Neuronal stem cell (in vitro differentiated cells): ENCODE measurements at regions not wholly inside any gene's neighbourhood (a gene's known extent, or its start where the extent isn't known, plus 50 kb on each side); places are given as distances from the start of the nearest gene placed in this dataset.

Experiments
- DNase-seq: peaks from one replicate; pipeline ENCODE4 v3.0.0-alpha.2; 2013; ENCODE audit warnings: low spot score
- H2AFZ ChIP-seq: one replicate; pipeline ENCODE4 v1.6.1; 2013; ENCODE audit warnings: mild to moderate bottlenecking, low read length, inconsistent platforms
- H2AK5ac ChIP-seq: 2 replicates; pipeline ENCODE4 v1.6.1; 2013; ENCODE audit warnings: low read depth, mild to moderate bottlenecking, inconsistent platforms, low read length, moderate library complexity, mixed read lengths
- H2BK120ac ChIP-seq: 2 replicates; pipeline ENCODE4 v1.6.1; 2013; ENCODE audit warnings: low read depth, mild to moderate bottlenecking, inconsistent platforms, low read length, moderate library complexity, mixed read lengths
- H2BK12ac ChIP-seq: one replicate; pipeline ENCODE4 v1.6.1; 2013; ENCODE audit warnings: low read length, inconsistent platforms
- H2BK15ac ChIP-seq: 2 replicates; pipeline ENCODE4 v1.6.1; 2013; ENCODE audit warnings: mild to moderate bottlenecking, low read length, inconsistent platforms, mixed read lengths
- H2BK5ac ChIP-seq: one replicate; pipeline ENCODE4 v1.6.1; 2013; ENCODE audit warnings: inconsistent platforms, mild to moderate bottlenecking, low read length, moderate library complexity
- H3K14ac ChIP-seq: one replicate; pipeline ENCODE4 v1.6.1; 2013; ENCODE audit warnings: low read length, inconsistent platforms
- H3K18ac ChIP-seq: 2 replicates; pipeline ENCODE4 v1.6.1; 2013; ENCODE audit warnings: low read length, inconsistent platforms
- H3K23ac ChIP-seq: 2 replicates; pipeline ENCODE4 v1.6.1; 2013; ENCODE audit warnings: low read depth, mild to moderate bottlenecking, mixed read lengths, low read length, inconsistent platforms; ENCODE audit not compliant: poor library complexity
- H3K27ac ChIP-seq: replicated peaks from 3 replicates; pipeline ENCODE4 v1.5.1; 2013; ENCODE audit warnings: low read length, inconsistent platforms
- H3K27me3 ChIP-seq, 3 experiments: 2 replicates each; pipeline ENCODE4 v1.6.1; 2013; ENCODE audit warnings: low read length in 3 of 3, mild to moderate bottlenecking in 2 of 3, inconsistent platforms in 1 of 3, low read depth in 1 of 3, mixed read lengths in 1 of 3, moderate library complexity in 1 of 3; ENCODE audit not compliant: control insufficient read depth in 3 of 3, insufficient read depth in 3 of 3
- H3K36me3 ChIP-seq, 2 donors: replicated peaks in 1 of 2; 2 replicates each; pipeline ENCODE4 v1.6.1; 2013; ENCODE audit warnings: low read length in 2 of 2; ENCODE audit not compliant: control insufficient read depth in 2 of 2, insufficient read depth in 2 of 2
- H3K4ac ChIP-seq: 2 replicates; pipeline ENCODE4 v1.6.1; 2013; ENCODE audit warnings: inconsistent platforms, mild to moderate bottlenecking, low read length, moderate library complexity
- H3K4me1 ChIP-seq, 2 donors: 1 replicate in 1 of 2; 2 replicates in 1 of 2; pipeline ENCODE4 v1.6.1; 2013; ENCODE audit warnings: low read length in 2 of 2, low read depth in 1 of 2; ENCODE audit not compliant: control insufficient read depth in 2 of 2, insufficient read depth in 1 of 2
- H3K4me2 ChIP-seq: one replicate; pipeline ENCODE4 v1.6.1; 2013; ENCODE audit warnings: mild to moderate bottlenecking, low read length, inconsistent platforms; ENCODE audit not compliant: insufficient read depth, poor library complexity, severe bottlenecking
- H3K4me3 ChIP-seq, 2 donors: 2 replicates each; pipeline ENCODE4 v1.5.1; 2013; ENCODE audit warnings: low read length in 2 of 2, mild to moderate bottlenecking in 2 of 2, inconsistent platforms in 1 of 2, moderate library complexity in 1 of 2
- H3K79me1 ChIP-seq: one replicate; pipeline ENCODE4 v1.6.1; 2013; ENCODE audit warnings: low read depth, mild to moderate bottlenecking, inconsistent platforms, low read length, moderate library complexity
- H3K9ac ChIP-seq: one replicate; pipeline ENCODE4 v1.6.1; 2013; ENCODE audit warnings: mild to moderate bottlenecking, low read depth, low read length, inconsistent platforms; ENCODE audit not compliant: poor library complexity
- H3K9me3 ChIP-seq, 2 donors: replicated peaks in 1 of 2; 2 replicates each; pipeline versions ENCODE3 to v1.6.1; 2013; ENCODE audit warnings: low read length in 2 of 2, mild to moderate bottlenecking in 2 of 2, inconsistent platforms in 1 of 2, low read depth in 1 of 2, mixed read lengths in 1 of 2, moderate library complexity in 1 of 2; ENCODE audit not compliant: control insufficient read depth in 2 of 2, insufficient read depth in 1 of 2
- H4K8ac ChIP-seq: one replicate; pipeline ENCODE4 v1.6.1; 2013; ENCODE audit warnings: low read depth, mild to moderate bottlenecking, inconsistent platforms, low read length, moderate library complexity
- H4K91ac ChIP-seq: one replicate; pipeline ENCODE4 v1.6.1; 2013; ENCODE audit warnings: low read length, low read depth, mild to moderate bottlenecking, inconsistent platforms; ENCODE audit not compliant: poor library complexity
- WGBS, 2 donors: extraction: QIAGEN DNeasy Blood & Tissue Kit; methylation state at CpG; one replicate each; pipeline ENCODE4 v1.1.7; 2013; ENCODE audit warnings: missing lambda C conversion rate in 2 of 2, mixed read lengths in 1 of 2; ENCODE audit not compliant: insufficient read length in 2 of 2, insufficient replicate concordance in 1 of 2; ENCODE audit errors: extremely low coverage in 2 of 2; 5-methylcytosine and 5-hydroxymethylcytosine counted together

- Histone ChIP-seq H2AFZ (no peak overlapping the region), H3K27ac (no peak overlapping the region), H2BK5ac (no peak overlapping the region), H3K36me3 (no peaks in the 10 kb centered on the region), H4K91ac (no peak overlapping the region), H3K79me1 (no peaks in the 10 kb centered on the region), H3K27me3 (peaks cover 0 to 6% (median 0%) of the 10 kb centered on the region in 3 experiments), H2BK120ac (no peak overlapping the region), H3K4me1 (no peaks in the 10 kb centered on the region), H3K4ac (no peak overlapping the region), H3K14ac (no peak overlapping the region), H3K9ac (no peak overlapping the region), H3K23ac (no peak overlapping the region), H3K9me3 (peaks cover 0 to 2% of the 10 kb centered on the region in 2 donors), H2BK12ac (no peak overlapping the region), H3K4me3 (no peak overlapping the region), H4K8ac (no peak overlapping the region), H3K4me2 (no peak overlapping the region), H3K18ac (no peak overlapping the region), H2AK5ac (no peak overlapping the region), H2BK15ac (no peak overlapping the region)
- DNase-seq = peak; percentile 48
- no CpG with 5 or more reads among the region's 4 CpGs for WGBS, 2 donors
Measured at GRCh38 chr17:74089869-74090464, 113.5 kb upstream of the RPL38 start.

GRCh38 chr17:74094651-74095050 lies 108.8 kb upstream of the RPL38 start:
- no peak overlapping the region for H3K18ac ChIP-seq
- no peak overlapping the region for H2BK12ac ChIP-seq
- H3K4me3 ChIP-seq = no peak overlapping the region
- H3K4ac ChIP-seq = no peak overlapping the region
- no peak overlapping the region for H3K4me2 ChIP-seq
- H2BK120ac ChIP-seq = no peak overlapping the region
- no peaks in the 10 kb centered on the region for H3K9me3 ChIP-seq
- no peak overlapping the region for H3K14ac ChIP-seq
- no peak overlapping the region for H2BK5ac ChIP-seq
- H3K36me3 ChIP-seq = no peaks in the 10 kb centered on the region
- no peak overlapping the region for H2AK5ac ChIP-seq
- H2BK15ac ChIP-seq = no peak overlapping the region
- DNase-seq = no peak
- peaks cover 0 to 10% (median 0%) of the 10 kb centered on the region in 3 experiments for H3K27me3 ChIP-seq
- H3K4me1 ChIP-seq = peaks cover 0 to 4% of the 10 kb centered on the region in 2 donors
- H2AFZ ChIP-seq = no peak overlapping the region
- no peaks in the 10 kb centered on the region for H3K79me1 ChIP-seq
- no peak overlapping the region for H3K27ac ChIP-seq
- no peak overlapping the region for H3K23ac ChIP-seq
- no peak overlapping the region for H3K9ac ChIP-seq
- no peak overlapping the region for H4K91ac ChIP-seq
- no peak overlapping the region for H4K8ac ChIP-seq

DNA sequence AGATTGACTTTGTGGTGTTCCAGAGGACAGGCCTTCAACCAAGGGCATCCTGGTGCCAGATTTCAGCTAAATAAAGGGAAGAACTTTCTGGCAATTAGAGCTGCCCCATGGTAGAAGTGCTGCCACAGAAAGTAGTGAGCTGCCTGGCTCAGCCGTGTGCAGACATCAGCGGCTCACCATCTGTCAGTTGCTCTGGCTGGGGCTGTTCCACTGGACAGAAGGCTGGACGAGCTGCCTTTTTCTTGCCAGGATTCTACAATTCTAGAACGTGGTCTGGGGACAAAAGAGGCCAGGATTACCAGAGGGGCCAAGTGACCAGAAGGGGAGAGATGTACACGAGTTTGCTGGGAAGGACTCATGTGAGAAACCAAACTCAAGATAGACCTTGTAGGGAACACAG lies 107.0 kb upstream of the RPL38 start:
- no peaks in the 10 kb centered on the region for H3K9me3 ChIP-seq
- H4K8ac ChIP-seq = no peak overlapping the region
- H3K18ac ChIP-seq = no peak overlapping the region
- H2BK12ac ChIP-seq = no peak overlapping the region
- H2BK15ac ChIP-seq = no peak overlapping the region
- no peak for DNase-seq
- no peak overlapping the region for H3K9ac ChIP-seq
- H2AFZ ChIP-seq = no peak overlapping the region
- H3K23ac ChIP-seq = no peak overlapping the region
- WGBS, 2 donors = no CpG with 5 or more reads among the region's 5 CpGs
- no peak overlapping the region for H3K14ac ChIP-seq
- no peak overlapping the region for H4K91ac ChIP-seq
- no peak overlapping the region for H3K4ac ChIP-seq
- peaks cover 0 to 10% (median 0%) of the 10 kb centered on the region in 3 experiments for H3K27me3 ChIP-seq
- H3K79me1 ChIP-seq = no peaks in the 10 kb centered on the region
- no peak overlapping the region for H3K4me2 ChIP-seq
- H2BK120ac ChIP-seq = no peak overlapping the region
- no peak overlapping the region for H2AK5ac ChIP-seq
- H2BK5ac ChIP-seq = no peak overlapping the region
- no peak overlapping the region for H3K4me3 ChIP-seq
- peaks cover 0 to 4% of the 10 kb centered on the region in 2 donors for H3K4me1 ChIP-seq
- H3K27ac ChIP-seq = no peak overlapping the region
- H3K36me3 ChIP-seq = no peaks in the 10 kb centered on the region

- no peak overlapping the region for H2BK120ac ChIP-seq
- no peak overlapping the region for H3K14ac ChIP-seq
- H3K27ac ChIP-seq = no peak overlapping the region
- no peak overlapping the region for H3K4me3 ChIP-seq
- WGBS, 2 donors = no CpG with 5 or more reads among the region's 14 CpGs
- H4K8ac ChIP-seq = no peak overlapping the region
- no peaks in the 10 kb centered on the region for H3K36me3 ChIP-seq
- no peak overlapping the region for H2BK5ac ChIP-seq
- H3K9me3 ChIP-seq = no peaks in the 10 kb centered on the region
- no peak overlapping the region for H2BK15ac ChIP-seq
- H3K4me1 ChIP-seq = peaks cover 0 to 4% of the 10 kb centered on the region in 2 donors
- peak overlapping the region; percentile 51 for H3K18ac ChIP-seq
- H2BK12ac ChIP-seq = no peak overlapping the region
- H3K4me2 ChIP-seq = no peak overlapping the region
- DNase-seq = no peak
- no peak overlapping the region for H3K9ac ChIP-seq
- peaks cover 0 to 21% (median 0%) of the 10 kb centered on the region in 3 experiments for H3K27me3 ChIP-seq
- no peak overlapping the region for H2AFZ ChIP-seq
- no peak overlapping the region for H4K91ac ChIP-seq
- no peak overlapping the region for H2AK5ac ChIP-seq
- H3K23ac ChIP-seq = no peak overlapping the region
- H3K4ac ChIP-seq = no peak overlapping the region
- H3K79me1 ChIP-seq = no peaks in the 10 kb centered on the region
Measured at GRCh38 chr17:74097450-74098135, 105.9 kb upstream of the RPL38 start.
